GM12865 (cell line): ENCODE measurements at regions not wholly inside any gene's neighbourhood (a gene's known extent, or its start where the extent isn't known, plus 50 kb on each side); places are given as distances from the start of the nearest gene placed in this dataset.

Experiments used
- DNase-seq: peaks from one replicate; pipeline ENCODE4 v3.0.0; 2010; ENCODE audit warnings: low read depth
- H3K4me3 ChIP-seq: 2 replicates; pipeline ENCODE4 v1.5.1; 2011; ENCODE audit warnings: mild to moderate bottlenecking, low read depth, low read length, control low read depth
- TF ChIP-seq, protein P1 (sequence below): IDR thresholded peaks from 2 replicates; pipeline ENCODE4 v1.5.1; 2011; ENCODE audit warnings: low read length, control low read depth, low read depth, inconsistent platforms; ENCODE audit not compliant: insufficient read depth; ENCODE audit errors: missing control alignments

DNA sequence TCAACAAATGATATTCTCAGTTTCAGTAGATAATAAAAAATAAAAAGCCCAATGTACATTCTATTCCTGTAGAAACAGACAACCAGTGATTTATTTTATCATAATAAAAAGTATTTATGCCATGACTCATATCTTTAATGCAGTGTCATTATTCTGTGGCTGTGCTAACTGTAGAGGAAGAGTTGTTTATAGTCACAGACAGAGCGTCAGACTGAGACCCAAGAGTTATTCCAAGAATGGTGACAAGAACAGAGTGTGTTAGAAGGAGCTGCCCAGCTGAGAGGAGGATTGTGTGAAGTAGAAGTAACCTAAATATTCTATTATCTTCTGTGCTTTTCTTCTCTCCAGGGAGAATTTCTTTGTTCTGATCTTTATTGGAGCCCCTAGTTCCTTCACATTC, 210.7 kb downstream of the PPP1R2C start:
- no peak for DNase-seq
- H3K4me3 ChIP-seq, result no peak overlapping the region
- TF ChIP-seq, protein P1, sequence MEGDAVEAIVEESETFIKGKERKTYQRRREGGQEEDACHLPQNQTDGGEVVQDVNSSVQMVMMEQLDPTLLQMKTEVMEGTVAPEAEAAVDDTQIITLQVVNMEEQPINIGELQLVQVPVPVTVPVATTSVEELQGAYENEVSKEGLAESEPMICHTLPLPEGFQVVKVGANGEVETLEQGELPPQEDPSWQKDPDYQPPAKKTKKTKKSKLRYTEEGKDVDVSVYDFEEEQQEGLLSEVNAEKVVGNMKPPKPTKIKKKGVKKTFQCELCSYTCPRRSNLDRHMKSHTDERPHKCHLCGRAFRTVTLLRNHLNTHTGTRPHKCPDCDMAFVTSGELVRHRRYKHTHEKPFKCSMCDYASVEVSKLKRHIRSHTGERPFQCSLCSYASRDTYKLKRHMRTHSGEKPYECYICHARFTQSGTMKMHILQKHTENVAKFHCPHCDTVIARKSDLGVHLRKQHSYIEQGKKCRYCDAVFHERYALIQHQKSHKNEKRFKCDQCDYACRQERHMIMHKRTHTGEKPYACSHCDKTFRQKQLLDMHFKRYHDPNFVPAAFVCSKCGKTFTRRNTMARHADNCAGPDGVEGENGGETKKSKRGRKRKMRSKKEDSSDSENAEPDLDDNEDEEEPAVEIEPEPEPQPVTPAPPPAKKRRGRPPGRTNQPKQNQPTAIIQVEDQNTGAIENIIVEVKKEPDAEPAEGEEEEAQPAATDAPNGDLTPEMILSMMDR, result no peak

DNA sequence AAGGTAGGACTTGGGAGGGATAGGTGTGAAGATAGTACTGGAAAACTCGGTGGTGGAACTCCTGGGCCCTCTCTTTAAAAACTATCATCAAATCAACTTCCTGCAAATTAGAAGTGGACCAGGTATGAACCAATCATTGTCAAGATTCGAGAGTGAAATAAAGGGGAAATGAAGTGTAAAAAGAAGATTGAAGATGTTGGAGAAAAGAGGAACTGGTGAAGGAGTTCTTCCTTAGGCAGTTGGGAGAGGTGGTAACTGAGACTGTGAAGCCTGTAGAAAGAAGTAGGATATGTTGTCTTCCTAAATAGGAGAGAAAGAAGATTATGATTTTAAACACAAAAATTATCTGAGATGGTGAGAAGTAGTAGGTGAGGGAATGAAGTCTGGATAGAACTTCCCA, 212.2 kb downstream of the PPP1R2C start:
- H3K4me3 ChIP-seq, result no peak overlapping the region
- DNase-seq, result no peak
- TF ChIP-seq, protein P1, result no peak

DNA sequence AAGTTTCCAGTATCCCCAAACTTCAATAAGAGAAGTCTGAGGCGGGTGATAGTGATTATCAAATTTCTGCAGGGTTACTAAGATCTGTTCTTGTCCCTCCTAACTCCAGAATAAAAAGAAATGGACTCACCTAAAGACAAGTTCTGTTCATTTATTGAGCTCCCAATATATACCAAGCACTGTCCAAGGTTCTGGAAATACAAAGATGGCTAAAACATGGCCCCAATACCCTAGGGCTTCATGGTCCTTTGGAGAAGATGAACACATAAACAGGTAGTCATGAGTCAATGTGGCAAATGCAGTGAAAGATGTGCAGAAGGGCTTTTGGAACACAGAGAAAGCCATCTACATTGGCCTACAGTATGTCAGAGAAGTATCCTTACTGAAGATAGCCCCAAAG, 231.2 kb downstream of the PPP1R2C start:
- TF ChIP-seq, protein P1, result no peak

DNA sequence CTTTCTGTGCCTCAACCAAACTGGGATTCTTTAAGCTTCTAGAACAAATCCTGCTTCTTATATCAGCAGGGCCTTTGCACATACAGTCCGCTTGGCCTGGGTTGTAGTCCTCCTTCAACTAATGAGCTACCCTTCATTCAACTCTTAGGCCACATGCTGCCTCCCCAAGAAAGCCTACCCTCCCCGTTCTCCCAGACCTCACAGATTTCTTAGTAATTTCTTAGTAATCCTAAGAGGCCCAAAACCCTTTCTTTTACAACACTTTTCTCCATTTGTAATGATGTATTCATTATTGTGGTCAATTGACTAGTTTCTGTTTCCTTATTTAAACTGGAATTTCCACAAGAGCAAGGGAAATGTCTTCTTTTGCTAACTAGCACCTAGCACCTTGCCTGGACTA, 233.1 kb downstream of the PPP1R2C start:
- no peak overlapping the region for H3K4me3 ChIP-seq
- TF ChIP-seq, protein P1, result no peak
- DNase-seq, result no peak

More for the DNA sequence above, 231.2 kb downstream of the PPP1R2C start:
- no peak overlapping the region for H3K4me3 ChIP-seq
- DNase-seq, result no peak

DNA sequence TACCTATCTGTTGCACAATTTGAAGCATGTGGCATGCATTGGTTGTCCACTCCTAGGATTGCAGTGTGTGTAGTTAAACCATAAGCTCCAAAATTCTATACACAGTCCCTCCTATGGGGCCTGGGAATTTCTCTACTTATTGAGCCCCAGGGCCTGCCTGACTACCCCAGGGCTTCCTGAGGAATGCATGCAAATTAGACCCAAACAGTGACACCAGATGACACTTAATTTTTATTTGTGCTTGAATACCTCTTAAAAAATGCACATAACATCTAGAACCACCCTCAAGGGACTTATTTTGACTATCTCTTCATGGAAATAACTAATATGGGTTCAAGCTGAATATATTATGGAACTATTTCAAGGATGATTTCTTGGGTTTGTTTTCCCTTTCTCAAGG, 236.4 kb downstream of the PPP1R2C start:
- H3K4me3 ChIP-seq, result no peak overlapping the region
- TF ChIP-seq, protein P1, result no peak
- no peak for DNase-seq

DNA sequence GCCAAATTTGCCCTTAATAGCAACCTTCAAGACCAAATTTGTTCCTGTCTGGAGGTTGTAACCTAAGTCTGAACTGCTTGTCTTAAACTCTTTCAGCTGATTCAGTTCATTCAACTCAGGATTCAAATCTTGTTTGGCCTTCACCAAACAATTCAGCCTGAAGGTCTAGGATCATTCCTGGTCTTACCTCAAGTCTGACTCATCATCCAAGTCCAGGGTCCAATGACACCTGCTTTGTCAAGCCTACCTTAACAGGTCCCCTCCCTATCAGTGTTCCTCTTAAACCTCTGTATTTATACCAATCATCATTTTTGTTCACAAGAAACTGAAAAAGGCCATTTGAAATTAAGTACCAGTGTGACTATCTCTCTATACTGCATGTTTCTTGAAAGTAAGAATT, 237.8 kb downstream of the PPP1R2C start:
- TF ChIP-seq, protein P1, result no peak
- no peak for DNase-seq
- no peak overlapping the region for H3K4me3 ChIP-seq

DNA sequence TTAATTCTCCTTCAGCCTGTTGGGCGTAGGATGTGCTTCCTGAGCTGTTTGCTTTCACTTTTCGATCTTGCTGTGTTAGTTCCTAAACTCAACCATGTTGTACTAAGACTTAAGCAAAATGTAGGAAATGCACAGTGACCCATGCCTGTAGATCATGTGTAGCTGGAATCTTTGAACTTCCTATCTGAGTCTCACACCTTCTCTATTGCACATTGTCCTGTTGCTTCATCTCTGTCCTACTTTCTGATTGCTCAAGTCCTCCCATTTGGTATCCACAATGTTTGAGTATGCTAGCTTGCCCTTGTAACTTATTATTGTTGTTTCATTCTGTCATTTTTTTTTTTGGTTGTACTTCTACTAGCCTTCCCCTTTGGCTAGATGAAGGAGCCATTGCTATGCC, 239.6 kb downstream of the PPP1R2C start:
- TF ChIP-seq, protein P1, result no peak
- DNase-seq, result no peak
- no peak overlapping the region for H3K4me3 ChIP-seq
